Neural cell (in vitro differentiated cells): ENCODE measurements at regions not wholly inside any gene's neighbourhood (a gene's known extent, or its start where the extent isn't known, plus 50 kb on each side); places are given as distances from the start of the nearest gene placed in this dataset.

ENCODE experiments used
- H2AFZ ChIP-seq: fragments of 200-600, 300-800 bp; sonication (generic), shearing (Covaris generic); 2 replicates; pipeline ENCODE4 v1.6.0; 2014; ENCODE audit warnings: low read depth, mild to moderate bottlenecking, antibody characterized with exemption, low read length, moderate library complexity
- H3F3A ChIP-seq: fragments of 200-600 bp; shearing (Covaris generic); 2 replicates; pipeline ENCODE4 v1.6.1; 2016; ENCODE audit warnings: mild to moderate bottlenecking, moderate library complexity, mixed read lengths, antibody characterized with exemption, low read length; ENCODE audit not compliant: insufficient read depth, poor library complexity, severe bottlenecking
- H3K27ac ChIP-seq: fragments of 200-600, 300-800 bp; sonication (generic), shearing (Covaris generic); 2 replicates; pipeline ENCODE4 v1.5.1; 2014; ENCODE audit warnings: mild to moderate bottlenecking, low read length, moderate library complexity
- H3K27me3 ChIP-seq: fragments of 300-800, 200-600 bp; sonication (generic), shearing (Covaris generic); 2 replicates; pipeline ENCODE4 v1.6.0; 2014; ENCODE audit warnings: mild to moderate bottlenecking, low read depth, low read length, moderate library complexity; ENCODE audit not compliant: insufficient read depth
- H3K36me3 ChIP-seq: fragments of 300-800, 200-600 bp; sonication (generic), shearing (Covaris generic); 2 replicates; pipeline ENCODE4 v1.5.1; 2014; ENCODE audit warnings: mild to moderate bottlenecking, antibody characterized with exemption, low read length, moderate library complexity; ENCODE audit not compliant: insufficient read depth
- H3K4me2 ChIP-seq: fragments of 300-800, 200-600 bp; sonication (generic), shearing (Covaris generic); 2 replicates; pipeline ENCODE4 v1.6.0; 2014; ENCODE audit warnings: mild to moderate bottlenecking, low read length
- H3K4me3 ChIP-seq: fragments of 300-800, 200-600 bp; sonication (generic), shearing (Covaris generic); 2 replicates; pipeline ENCODE4 v1.5.1; 2014; ENCODE audit warnings: mild to moderate bottlenecking, low read length, moderate library complexity
- H3K79me2 ChIP-seq: fragments of 200-600 bp; shearing (Covaris generic); replicated peaks from 2 replicates; pipeline ENCODE4 v1.6.0; 2014; ENCODE audit warnings: mild to moderate bottlenecking, low read length, moderate library complexity; ENCODE audit not compliant: insufficient read depth
- H3K9ac ChIP-seq: fragments of 300-800, 200-600 bp; sonication (generic), shearing (Covaris generic); 2 replicates; pipeline ENCODE4 v1.6.1; 2016; ENCODE audit warnings: mild to moderate bottlenecking, low read length, mixed read lengths
- H3K9me2 ChIP-seq: fragments of 200-600 bp; shearing (Covaris generic); 2 replicates; pipeline ENCODE4 v1.6.1; 2016; ENCODE audit warnings: mild to moderate bottlenecking, low read length, mixed read lengths; ENCODE audit not compliant: insufficient read depth
- H3K9me3 ChIP-seq: fragments of 200-600, 300-800 bp; sonication (generic), shearing (Covaris generic); 2 replicates; pipeline ENCODE4 v1.6.1; 2016; ENCODE audit warnings: mild to moderate bottlenecking, mixed run types, low read length, moderate library complexity, mixed read lengths
- H4K20me1 ChIP-seq: fragments of 200-600 bp; shearing (Covaris generic); 2 replicates; pipeline ENCODE4 v1.6.1; 2016; ENCODE audit warnings: mild to moderate bottlenecking, mixed run types; ENCODE audit not compliant: insufficient read depth
- CTCF ChIP-seq: fragments of 450-650 bp; IDR thresholded peaks from 2 replicates; pipeline ENCODE4 v1.5.1; 2014; ENCODE audit warnings: antibody characterized with exemption, mild to moderate bottlenecking, moderate library complexity; ENCODE audit not compliant: poor library complexity, severe bottlenecking
- EP300 ChIP-seq: fragments of 450-650 bp; conservative IDR thresholded peaks from 2 replicates; pipeline ENCODE4 v1.6.1; 2014; ENCODE audit warnings: antibody characterized with exemption, mild to moderate bottlenecking, moderate library complexity; ENCODE audit not compliant: poor library complexity, severe bottlenecking
- EZH2 ChIP-seq: fragments of 200-600, 300-800 bp; shearing (Covaris generic), sonication (generic); IDR thresholded peaks from 2 replicates; pipeline ENCODE4 v1.6.1; 2014; ENCODE audit warnings: antibody characterized with exemption, low read length, borderline replicate concordance, mild to moderate bottlenecking; ENCODE audit not compliant: insufficient read depth, poor library complexity, severe bottlenecking
- MXI1 ChIP-seq: fragments of 450-650 bp; conservative IDR thresholded peaks from 2 replicates; pipeline ENCODE4 v1.6.1; 2014; ENCODE audit warnings: antibody characterized with exemption, mild to moderate bottlenecking; ENCODE audit not compliant: poor library complexity, severe bottlenecking
- POLR2AphosphoS5 ChIP-seq: IDR thresholded peaks from 2 replicates; pipeline ENCODE4 v1.6.1; 2012
- RAD21 ChIP-seq: fragments of 450-650 bp; conservative IDR thresholded peaks from 2 replicates; pipeline ENCODE4 v1.6.1; 2014; ENCODE audit warnings: antibody characterized with exemption, mild to moderate bottlenecking, moderate library complexity
- REST ChIP-seq: IDR thresholded peaks from 2 replicates; pipeline ENCODE4 v1.6.1; 2012; ENCODE audit warnings: borderline replicate concordance
- SMC3 ChIP-seq: fragments of 450-650 bp; conservative IDR thresholded peaks from 2 replicates; pipeline ENCODE4 v1.6.1; 2014; ENCODE audit warnings: antibody characterized with exemption, mild to moderate bottlenecking, moderate library complexity; ENCODE audit not compliant: poor library complexity
- TAF1 ChIP-seq: IDR thresholded peaks from 2 replicates; pipeline ENCODE4 v1.6.1; 2012; ENCODE audit warnings: low read depth

- Histone ChIP-seq H3K9me3 (no peaks in the 10 kb centered on the region), H3K9ac (no peak overlapping the region), H3K27ac (no peak overlapping the region), H4K20me1 (no peaks in the 10 kb centered on the region), H3K36me3 (no peaks in the 10 kb centered on the region), H3F3A (no peaks in the 10 kb centered on the region), H3K27me3 (no peaks in the 10 kb centered on the region), H3K9me2 (no peaks in the 10 kb centered on the region), H3K4me3 (no peak overlapping the region), H3K79me2 (no peaks in the 10 kb centered on the region), H3K4me2 (no peak overlapping the region), H2AFZ (no peak overlapping the region)
- TF ChIP-seq RAD21, result no peak
- no peak for TF ChIP-seq MXI1
- TF ChIP-seq CTCF, result no peak
- no peak for TF ChIP-seq POLR2AphosphoS5
Observed at GRCh38 chr18:2409906-2410305, 161.4 kb downstream of the METTL4 start.

- no peak for TF ChIP-seq POLR2AphosphoS5
- no peak for TF ChIP-seq CTCF
- no peak for TF ChIP-seq MXI1
- TF ChIP-seq SMC3, result no peak
- no peak for TF ChIP-seq REST
- no peak for TF ChIP-seq RAD21
- no peak for TF ChIP-seq EP300
- TF ChIP-seq EZH2, result no peak
- no peak for TF ChIP-seq TAF1
- H3K27ac ChIP-seq, result no peak overlapping the region
- H3K79me2 ChIP-seq, result no peaks in the 10 kb centered on the region
- H3K36me3 ChIP-seq, result no peaks in the 10 kb centered on the region
- H2AFZ ChIP-seq, result no peak overlapping the region
- peak overlapping the region; percentile 0 for H3K4me2 ChIP-seq
- no peaks in the 10 kb centered on the region for H3K9me2 ChIP-seq
- no peaks in the 10 kb centered on the region for H3K9me3 ChIP-seq
- H4K20me1 ChIP-seq, result no peaks in the 10 kb centered on the region
- H3F3A ChIP-seq, result no peaks in the 10 kb centered on the region
- H3K27me3 ChIP-seq, result no peaks in the 10 kb centered on the region
- H3K4me3 ChIP-seq, result no peak overlapping the region
- H3K9ac ChIP-seq, result no peak overlapping the region
Observed at GRCh38 chr18:2410688-2411087, 160.6 kb downstream of the METTL4 start.
